Kidney epithelial cell (primary cell): ENCODE measurements at regions not wholly inside any gene's neighbourhood (a gene's known extent, or its start where the extent isn't known, plus 50 kb on each side); places are given as distances from the start of the nearest gene placed in this dataset.

Experiments used
- DNase-seq: peaks from one replicate; pipeline ENCODE4 v3.0.0-alpha.2; 2010; ENCODE audit warnings: low read depth
- H3K27me3 ChIP-seq: 2 replicates; pipeline ENCODE4 v1.6.0; 2011; ENCODE audit warnings: low read length; ENCODE audit not compliant: control insufficient read depth, insufficient read depth
- H3K36me3 ChIP-seq: 2 replicates; pipeline ENCODE4 v1.5.1; 2011; ENCODE audit warnings: low read length; ENCODE audit not compliant: control insufficient read depth, insufficient read depth
- H3K4me3 ChIP-seq: 2 replicates; pipeline ENCODE4 v1.5.1; 2011; ENCODE audit warnings: low read depth, mild to moderate bottlenecking, control low read depth, low read length
- TF ChIP-seq, protein P1 (sequence below): IDR thresholded peaks from 2 replicates; pipeline ENCODE4 v1.5.1; 2011; ENCODE audit warnings: mild to moderate bottlenecking, moderate library complexity, low read length, control low read depth, inconsistent platforms; ENCODE audit not compliant: insufficient read depth, poor library complexity, severe bottlenecking

- TF ChIP-seq, protein P1, sequence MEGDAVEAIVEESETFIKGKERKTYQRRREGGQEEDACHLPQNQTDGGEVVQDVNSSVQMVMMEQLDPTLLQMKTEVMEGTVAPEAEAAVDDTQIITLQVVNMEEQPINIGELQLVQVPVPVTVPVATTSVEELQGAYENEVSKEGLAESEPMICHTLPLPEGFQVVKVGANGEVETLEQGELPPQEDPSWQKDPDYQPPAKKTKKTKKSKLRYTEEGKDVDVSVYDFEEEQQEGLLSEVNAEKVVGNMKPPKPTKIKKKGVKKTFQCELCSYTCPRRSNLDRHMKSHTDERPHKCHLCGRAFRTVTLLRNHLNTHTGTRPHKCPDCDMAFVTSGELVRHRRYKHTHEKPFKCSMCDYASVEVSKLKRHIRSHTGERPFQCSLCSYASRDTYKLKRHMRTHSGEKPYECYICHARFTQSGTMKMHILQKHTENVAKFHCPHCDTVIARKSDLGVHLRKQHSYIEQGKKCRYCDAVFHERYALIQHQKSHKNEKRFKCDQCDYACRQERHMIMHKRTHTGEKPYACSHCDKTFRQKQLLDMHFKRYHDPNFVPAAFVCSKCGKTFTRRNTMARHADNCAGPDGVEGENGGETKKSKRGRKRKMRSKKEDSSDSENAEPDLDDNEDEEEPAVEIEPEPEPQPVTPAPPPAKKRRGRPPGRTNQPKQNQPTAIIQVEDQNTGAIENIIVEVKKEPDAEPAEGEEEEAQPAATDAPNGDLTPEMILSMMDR = no peak
- H3K4me3 ChIP-seq = no peak overlapping the region
- DNase-seq = no peak
- no peaks in the 10 kb centered on the region for H3K27me3 ChIP-seq
- no peaks in the 10 kb centered on the region for H3K36me3 ChIP-seq
These were observed 139.2 kb upstream of the CCNH start for GRCh38 chr5:87551911-87552310.

DNA sequence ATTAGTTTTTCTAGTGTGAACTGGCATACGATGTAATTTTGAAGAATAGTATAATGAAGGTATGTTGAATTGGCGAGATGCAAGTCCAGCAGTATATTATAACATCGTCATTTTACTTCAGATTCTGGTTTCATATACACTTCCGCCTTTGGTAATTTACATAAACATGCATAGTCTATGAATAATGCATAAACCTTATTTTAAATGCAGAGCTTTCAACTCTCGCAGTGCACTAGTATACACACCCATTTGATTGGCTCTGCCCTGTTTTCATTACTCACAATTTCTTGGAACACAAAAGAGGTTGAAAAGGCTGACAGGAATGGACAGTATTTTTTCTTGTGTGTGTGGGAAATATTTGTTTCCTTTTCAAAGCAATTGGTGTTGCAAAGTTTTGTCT lies 128.9 kb upstream of the CCNH start:
- Histone ChIP-seq H3K36me3 (no peaks in the 10 kb centered on the region), H3K4me3 (no peak overlapping the region), H3K27me3 (no peaks in the 10 kb centered on the region)
- no peak for DNase-seq
- TF ChIP-seq, protein P1 = no peak

GRCh38 chr5:87541033-87541432 lies 128.3 kb upstream of the CCNH start:
- no peaks in the 10 kb centered on the region for H3K36me3 ChIP-seq
- H3K27me3 ChIP-seq = no peaks in the 10 kb centered on the region
- DNase-seq = peak; percentile 4
- no peak overlapping the region for H3K4me3 ChIP-seq
- TF ChIP-seq, protein P1 = no peak

GRCh38 chr5:87539839-87540238 lies 127.1 kb upstream of the CCNH start:
- TF ChIP-seq, protein P1 = no peak
- no peaks in the 10 kb centered on the region for H3K36me3 ChIP-seq
- H3K4me3 ChIP-seq = no peak overlapping the region
- no peaks in the 10 kb centered on the region for H3K27me3 ChIP-seq
- no peak for DNase-seq

GRCh38 chr5:87536365-87536764 lies 123.6 kb upstream of the CCNH start:
- DNase-seq = no peak
- H3K27me3 ChIP-seq = no peaks in the 10 kb centered on the region

DNA sequence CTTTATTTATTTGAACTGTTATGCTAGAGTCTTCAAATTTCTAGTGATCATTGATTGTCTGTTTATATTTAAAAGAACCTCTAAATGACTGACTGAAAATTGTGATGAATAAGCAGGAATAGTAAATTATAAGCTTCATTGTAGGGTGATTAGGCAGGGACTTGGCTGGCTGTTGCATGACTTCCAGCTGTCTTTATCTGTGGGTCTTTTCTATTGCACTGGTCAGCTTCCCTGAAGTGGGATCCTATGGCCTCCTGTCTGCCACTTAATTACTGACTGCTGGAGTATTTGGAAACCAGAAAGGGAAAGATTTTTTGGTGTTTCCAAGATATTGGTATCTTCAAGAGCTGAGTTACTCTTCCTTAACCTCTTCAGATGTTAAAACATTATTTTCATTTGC lies 123.0 kb upstream of the CCNH start:
- H3K27me3 ChIP-seq = no peaks in the 10 kb centered on the region
- TF ChIP-seq, protein P1 = no peak
- H3K4me3 ChIP-seq = no peak overlapping the region
- DNase-seq = no peak
- no peaks in the 10 kb centered on the region for H3K36me3 ChIP-seq

More at GRCh38 chr5:87536365-87536764, 123.6 kb upstream of the CCNH start:
- no peak overlapping the region for H3K4me3 ChIP-seq
- TF ChIP-seq, protein P1 = no peak
- H3K36me3 ChIP-seq = no peaks in the 10 kb centered on the region
